ENCODE measurements at regions not wholly inside any gene's neighbourhood (a gene's known extent, or its start where the extent isn't known, plus 50 kb on each side); places are given as distances from the start of the nearest gene placed in this dataset.

GRCh38 chr1:104905322-104905721, 1155.6 kb downstream of the AMY1C start:
- H3K4me3 ChIP-seq (ENCODE audit: low read depth, low read length): no peak overlapping the region
- TF ChIP-seq CTCF (conservative IDR thresholded peaks at IDR 0.05; ENCODE audit: low read depth, low read length): no peak
- no peak for DNase-seq (ENCODE audit: low read depth)

- TF ChIP-seq CTCF (conservative IDR thresholded peaks at IDR 0.05; ENCODE audit: low read depth, low read length): no peak
- no peak for DNase-seq (ENCODE audit: low read depth)
- no peak overlapping the region for H3K4me3 ChIP-seq (ENCODE audit: low read depth, low read length)
These were observed 1156.4 kb downstream of the AMY1C start for GRCh38 chr1:104906141-104906540.

GRCh38 chr1:104919188-104919587, 1169.5 kb downstream of the AMY1C start:
- DNase-seq (ENCODE audit: low read depth): no peak
- no peak overlapping the region for H3K4me3 ChIP-seq (ENCODE audit: low read depth, low read length)
- TF ChIP-seq CTCF (conservative IDR thresholded peaks at IDR 0.05; ENCODE audit: low read depth, low read length): no peak

- no peak overlapping the region for H3K4me3 ChIP-seq (ENCODE audit: low read depth, low read length)
- DNase-seq (ENCODE audit: low read depth): no peak
- TF ChIP-seq CTCF (conservative IDR thresholded peaks at IDR 0.05; ENCODE audit: low read depth, low read length): no peak
These were observed 1171.8 kb downstream of the AMY1C start for GRCh38 chr1:104921525-104921924.

GRCh38 chr1:104923075-104923474, 1173.4 kb downstream of the AMY1C start:
- H3K4me3 ChIP-seq (ENCODE audit: low read depth, low read length): no peak overlapping the region
- no peak for DNase-seq (ENCODE audit: low read depth)
- no peak for TF ChIP-seq CTCF (conservative IDR thresholded peaks at IDR 0.05; ENCODE audit: low read depth, low read length)

GRCh38 chr1:104929280-104929679, 1179.6 kb downstream of the AMY1C start:
- DNase-seq (ENCODE audit: low read depth): no peak
- TF ChIP-seq CTCF (conservative IDR thresholded peaks at IDR 0.05; ENCODE audit: low read depth, low read length): no peak
- no peak overlapping the region for H3K4me3 ChIP-seq (ENCODE audit: low read depth, low read length)

GRCh38 chr1:104932030-104932915, 1182.6 kb downstream of the AMY1C start:
- TF ChIP-seq CTCF (conservative IDR thresholded peaks at IDR 0.05; ENCODE audit: low read depth, low read length): no peak
- DNase-seq (ENCODE audit: low read depth): no peak
- H3K4me3 ChIP-seq (ENCODE audit: low read depth, low read length): no peak overlapping the region
